H1 (cell line): ENCODE measurements at regions not wholly inside any gene's neighbourhood (a gene's known extent, or its start where the extent isn't known, plus 50 kb on each side); places are given as distances from the start of the nearest gene placed in this dataset.

ENCODE experiments used
- CTCF ChIA-PET: fragments of 300-600 bp; sonication (Branson Sonifier 250); formaldehyde crosslinking; loops from one replicate; lab custom pipeline; 2021; ENCODE audit not compliant: partially characterized antibody; lab: Charles Lee
- POLR2A ChIA-PET: fragments of 300-600 bp; sonication (Branson Sonifier 250); formaldehyde crosslinking; loops from one replicate; lab custom pipeline; 2021; ENCODE audit warnings: inconsistent platforms; ENCODE audit not compliant: partially characterized antibody; lab: Charles Lee
- DNase-seq, 2 experiments: peaks; one replicate each; pipeline versions ENCODE4 v3.0.0 to v3.0.0-alpha.2; 2010 to 2022; ENCODE audit warnings: low spot score in 2 of 2, low read depth in 1 of 2, mixed read lengths in 1 of 2
- FAIRE-seq: peaks from 2 replicates; lab custom pipeline; 2011; peaks lifted over from hg19 to GRCh38; lab: Jason Lieb, UNC
- H2AFZ ChIP-seq: 2 replicates; pipeline ENCODE4 v1.8.1; 2012; ENCODE audit warnings: low read length, inconsistent platforms
- H2AK5ac ChIP-seq: 2 replicates; pipeline ENCODE4 v1.6.1; 2013; ENCODE audit warnings: low read depth, low read length
- H2BK120ac ChIP-seq: replicated peaks from 2 replicates; pipeline ENCODE3; 2013; ENCODE audit warnings: low read depth, low read length, inconsistent platforms
- H2BK12ac ChIP-seq: 2 replicates; pipeline ENCODE4 v1.6.1; 2013; ENCODE audit warnings: low read depth, low read length
- H2BK15ac ChIP-seq: 2 replicates; pipeline ENCODE4 v1.6.1; 2013; ENCODE audit warnings: low read length
- H2BK20ac ChIP-seq: 2 replicates; pipeline ENCODE4 v1.6.1; 2013; ENCODE audit warnings: low read length
- H2BK5ac ChIP-seq: 2 replicates; pipeline ENCODE4 v1.6.1; 2013; ENCODE audit warnings: low read depth, low read length
- H3K14ac ChIP-seq: 2 replicates; pipeline ENCODE4 v1.6.1; 2013; ENCODE audit warnings: inconsistent platforms; ENCODE audit not compliant: insufficient read length
- H3K18ac ChIP-seq: 2 replicates; pipeline ENCODE4 v1.6.1; 2013; ENCODE audit warnings: low read length; ENCODE audit errors: extremely low read depth
- H3K23ac ChIP-seq: 2 replicates; pipeline ENCODE4 v1.6.1; 2013; ENCODE audit warnings: inconsistent platforms; ENCODE audit not compliant: insufficient read length
- H3K23me2 ChIP-seq: 2 replicates; pipeline ENCODE4 v1.6.1; 2013; ENCODE audit warnings: low read depth, low read length
- H3K27ac ChIP-seq: 2 replicates; pipeline ENCODE4 v1.6.1; 2011; ENCODE audit warnings: low read depth, low read length, inconsistent platforms
- H3K27me3 ChIP-seq, 4 experiments: replicated peaks in 1 of 4; 1 replicate in 1 of 4; 2 replicates in 3 of 4; pipeline versions ENCODE4 v1.6.1 to v1.8.1; 2011 to 2013; ENCODE audit warnings: low read length in 3 of 4, mild to moderate bottlenecking in 3 of 4, inconsistent platforms in 2 of 4, mixed read lengths in 2 of 4, moderate library complexity in 1 of 4; ENCODE audit not compliant: control insufficient read depth in 3 of 4, insufficient read depth in 3 of 4; ENCODE audit errors: extremely low read depth in 1 of 4
- H3K36me3 ChIP-seq, 4 experiments: 2 replicates each; pipeline versions ENCODE4 v1.6.1 to v1.8.1; 2011 to 2013; ENCODE audit warnings: mild to moderate bottlenecking in 4 of 4, low read length in 3 of 4, moderate library complexity in 2 of 4, control low read depth in 1 of 4, inconsistent platforms in 1 of 4; ENCODE audit not compliant: insufficient read depth in 4 of 4, control insufficient read depth in 2 of 4
- H3K4ac ChIP-seq: replicated peaks from 2 replicates; pipeline ENCODE3; 2013; ENCODE audit warnings: low read length, low read depth, mixed read lengths, inconsistent platforms; ENCODE audit not compliant: insufficient read length
- H3K4me1 ChIP-seq, 4 experiments: replicated peaks in 1 of 4; 1 replicate in 1 of 4; 2 replicates in 3 of 4; pipeline versions ENCODE4 v1.6.1 to v1.8.1; 2011 to 2013; ENCODE audit warnings: low read length in 3 of 4, inconsistent platforms in 2 of 4, mixed read lengths in 1 of 4; ENCODE audit not compliant: insufficient read depth in 4 of 4, control insufficient read depth in 3 of 4
- H3K4me2 ChIP-seq, 2 experiments: 2 replicates each; pipeline versions ENCODE4 v1.6.1 to v1.8.1; 2011 to 2013; ENCODE audit warnings: low read depth in 2 of 2, low read length in 2 of 2, control low read depth in 1 of 2, inconsistent platforms in 1 of 2, mild to moderate bottlenecking in 1 of 2; ENCODE audit not compliant: insufficient read depth in 1 of 2
- H3K4me3 ChIP-seq, 4 experiments: fragments of 200-600, 300-600 bp in 1 of 4; sonication (generic), shearing (Covaris generic), sonication (Bioruptor Twin) in 1 of 4; 2 replicates each; pipeline versions ENCODE4 v1.5.1 to v1.8.1; 2011 to 2016; ENCODE audit warnings: low read length in 4 of 4, low read depth in 3 of 4, control low read depth in 2 of 4, inconsistent platforms in 2 of 4, mild to moderate bottlenecking in 2 of 4, mixed read lengths in 1 of 4, moderate library complexity in 1 of 4; ENCODE audit not compliant: insufficient read depth in 2 of 4; ENCODE audit errors: extremely low read depth in 1 of 4
- H3K56ac ChIP-seq: replicated peaks from 2 replicates; pipeline ENCODE3; 2013; ENCODE audit warnings: low read depth, mild to moderate bottlenecking, mixed read lengths, low read length, inconsistent platforms; ENCODE audit not compliant: insufficient read length
- H3K79me1 ChIP-seq: 2 replicates; pipeline ENCODE4 v1.6.1; 2013; ENCODE audit warnings: low read depth, low read length, control low read depth
- H3K79me2 ChIP-seq, 2 experiments: 2 replicates each; pipeline versions ENCODE4 v1.6.1 to v1.8.1; 2012 to 2013; ENCODE audit warnings: low read length in 2 of 2, mild to moderate bottlenecking in 2 of 2, inconsistent platforms in 1 of 2; ENCODE audit not compliant: insufficient read depth in 2 of 2, control insufficient read depth in 1 of 2
- H3K9ac ChIP-seq, 4 experiments: replicated peaks in 1 of 4; 1 replicate in 1 of 4; 2 replicates in 3 of 4; pipeline versions ENCODE4 v1.6.1 to v1.8.1; 2011 to 2013; ENCODE audit warnings: low read depth in 3 of 4, low read length in 3 of 4, control low read depth in 2 of 4, mild to moderate bottlenecking in 2 of 4, moderate library complexity in 2 of 4, inconsistent platforms in 1 of 4; ENCODE audit errors: extremely low read depth in 1 of 4
- H3K9me3 ChIP-seq, 2 experiments: 2 replicates each; pipeline versions ENCODE4 v1.6.1 to v1.8.1; 2012 to 2013; ENCODE audit warnings: mild to moderate bottlenecking in 2 of 2, moderate library complexity in 2 of 2, control low read depth in 1 of 2, inconsistent platforms in 1 of 2, low read depth in 1 of 2, low read length in 1 of 2, mixed read lengths in 1 of 2; ENCODE audit not compliant: insufficient read depth in 2 of 2
- H4K20me1 ChIP-seq, 2 experiments: replicated peaks in 1 of 2; 2 replicates each; pipeline versions ENCODE3 to v1.8.1; 2011 to 2013; ENCODE audit warnings: inconsistent platforms in 2 of 2, low read length in 2 of 2, mild to moderate bottlenecking in 1 of 2; ENCODE audit not compliant: insufficient read depth in 2 of 2, control insufficient read depth in 1 of 2
- H4K5ac ChIP-seq: 2 replicates; pipeline ENCODE4 v1.6.1; 2013; ENCODE audit warnings: low read length, low read depth, mixed read lengths, inconsistent platforms; ENCODE audit not compliant: insufficient read length
- H4K8ac ChIP-seq: 2 replicates; pipeline ENCODE4 v1.8.0; 2013; ENCODE audit warnings: mild to moderate bottlenecking, moderate library complexity, low read length, inconsistent platforms; ENCODE audit not compliant: insufficient read depth; ENCODE audit errors: extremely low read depth
- H4K91ac ChIP-seq: replicated peaks from 2 replicates; pipeline ENCODE3; 2013; ENCODE audit warnings: low read length, mixed read lengths, inconsistent platforms; ENCODE audit not compliant: insufficient read length
- BACH1 ChIP-seq: IDR thresholded peaks from 2 replicates; pipeline ENCODE4 v1.6.1; 2012; ENCODE audit warnings: low read length, improper control_type of control experiment
- BRCA1 ChIP-seq: IDR thresholded peaks from 2 replicates; pipeline ENCODE4 v1.6.1; 2012; ENCODE audit warnings: low read depth, low read length, improper control_type of control experiment
- CHD1 ChIP-seq: IDR thresholded peaks from 2 replicates; pipeline ENCODE4 v1.6.1; 2012; ENCODE audit warnings: low read depth, low read length, improper control_type of control experiment
- CTBP2 ChIP-seq: IDR thresholded peaks from 2 replicates; pipeline ENCODE4 v1.7.0; 2011; ENCODE audit warnings: borderline replicate concordance, mild to moderate bottlenecking, moderate library complexity, mixed read lengths, low read length; ENCODE audit not compliant: insufficient read depth, insufficient read length
- CTCF ChIP-seq, 3 experiments: IDR thresholded peaks; 1 replicate in 2 of 3; 2 replicates in 1 of 3; pipeline versions ENCODE4 v1.5.1 to v1.6.1; 2011; ENCODE audit warnings: low read length in 3 of 3, mild to moderate bottlenecking in 3 of 3, inconsistent platforms in 2 of 3, low read depth in 1 of 3, moderate library complexity in 1 of 3; ENCODE audit not compliant: insufficient read depth in 1 of 3; ENCODE audit errors: control extremely low read depth in 1 of 3
- GABPA ChIP-seq: IDR thresholded peaks from 2 replicates; pipeline ENCODE4 v1.6.1; 2011; ENCODE audit warnings: mild to moderate bottlenecking, low read length, moderate library complexity, borderline replicate concordance; ENCODE audit not compliant: insufficient read depth
- MAX ChIP-seq: IDR thresholded peaks from 2 replicates; pipeline ENCODE4 v1.6.1; 2012; ENCODE audit warnings: inconsistent platforms
- RNF2 ChIP-seq: fragments of 200-900, 300-1000 bp; sonication (generic); IDR thresholded peaks from 2 replicates; pipeline ENCODE4 v1.7.1; 2016; ENCODE audit warnings: borderline replicate concordance, low read depth, mild to moderate bottlenecking, antibody characterized with exemption, low read length; ENCODE audit not compliant: poor library complexity, severe bottlenecking; ENCODE audit errors: missing control alignments
- SIN3A ChIP-seq, 2 experiments: IDR thresholded peaks in 1 of 2; conservative IDR thresholded peaks in 1 of 2; 2 replicates each; pipeline ENCODE4 v1.6.1; 2011 to 2012; ENCODE audit warnings: low read length in 2 of 2, improper control_type of control experiment in 1 of 2, low read depth in 1 of 2, mild to moderate bottlenecking in 1 of 2
- SP1 ChIP-seq: IDR thresholded peaks from 2 replicates; pipeline ENCODE4 v1.6.1; 2011; ENCODE audit warnings: low read depth, low read length
- SP4 ChIP-seq: IDR thresholded peaks from 2 replicates; pipeline ENCODE4 v1.6.1; 2012; ENCODE audit warnings: low read length, inconsistent platforms
- SRF ChIP-seq: IDR thresholded peaks from 2 replicates; pipeline ENCODE4 v1.6.1; 2011; ENCODE audit warnings: mild to moderate bottlenecking, low read depth, low read length, moderate library complexity
- WGBS, 2 experiments: shearing (Covaris generic) in 1 of 2; methylation state at CpG; one replicate each; pipeline versions ENCODE4 v1.1.6 to v1.1.7; 2013 to 2015; ENCODE audit warnings: low lambda C conversion rate in 2 of 2, mixed read lengths in 2 of 2, inconsistent platforms in 1 of 2, low coverage in 1 of 2, missing lambda C conversion rate in 1 of 2; ENCODE audit not compliant: insufficient replicate concordance in 2 of 2, insufficient coverage in 1 of 2, insufficient read length in 1 of 2; ENCODE audit errors: extremely low coverage in 1 of 2, missing lambda C conversion rate in 1 of 2; 5-methylcytosine and 5-hydroxymethylcytosine counted together

- no peak for FAIRE-seq
- WGBS, 2 experiments: 94% methylated on average over 5 of the region's 5 CpGs; no CpG with 5 or more reads in 1 of the 2 experiments
- TF ChIP-seq SIN3A (conservative IDR thresholded peaks at IDR 0.05 in 1 of 2, IDR thresholded peaks at IDR 0.05 in 1 of 2; ENCODE audit: low read depth in 1 of 2, low read length in 2 of 2) (no peak), RNF2 (no peak), CTCF (IDR thresholded peaks at IDR 0.05; ENCODE audit: control extremely low read depth in 1 of 3, insufficient read depth in 1 of 3, low read depth in 1 of 3, low read length in 3 of 3) (no peak), BACH1 (no peak), CTBP2 (no peak), SP1 (no peak), SRF (no peak), MAX (no peak), CHD1 (no peak), SP4 (no peak), BRCA1 (no peak), GABPA (no peak)
These were observed 149.0 kb downstream of the TEX29 start for GRCh38 chr13:111469450-111469849.

More at GRCh38 chr13:111469450-111469849, 149.0 kb downstream of the TEX29 start:
- no peak overlapping the region for H2AFZ ChIP-seq
- no peaks in the 10 kb centered on the region for H3K79me1 ChIP-seq
- no peaks in the 10 kb centered on the region for H3K27me3 ChIP-seq
- no peak overlapping the region for H3K56ac ChIP-seq
- no peaks in the 10 kb centered on the region for H3K23me2 ChIP-seq
- H4K5ac ChIP-seq: no peak overlapping the region
- DNase-seq: no peak
- H3K36me3 ChIP-seq: no peaks in the 10 kb centered on the region
- H2BK5ac ChIP-seq: no peak overlapping the region
- H3K4me1 ChIP-seq: no peaks in the 10 kb centered on the region
- no peak overlapping the region for H3K4me2 ChIP-seq
- H3K4ac ChIP-seq: no peak overlapping the region
- H3K79me2 ChIP-seq: no peaks in the 10 kb centered on the region
- H2AK5ac ChIP-seq: no peak overlapping the region
- H3K4me3 ChIP-seq: no peak overlapping the region
- no peaks in the 10 kb centered on the region for H4K20me1 ChIP-seq
- no peak overlapping the region for H3K18ac ChIP-seq
- H3K9ac ChIP-seq: no peak overlapping the region
- H2BK120ac ChIP-seq: no peak overlapping the region
- ChIA-PET POLR2A (no interaction called here), CTCF (no interaction called here)
- no peak overlapping the region for H4K91ac ChIP-seq
- H3K9me3 ChIP-seq: no peaks in the 10 kb centered on the region
- H2BK12ac ChIP-seq: no peak overlapping the region
- H4K8ac ChIP-seq: no peak overlapping the region
- H2BK20ac ChIP-seq: no peak overlapping the region
- no peak overlapping the region for H3K23ac ChIP-seq
- H3K14ac ChIP-seq: no peak overlapping the region
- no peak overlapping the region for H2BK15ac ChIP-seq
- no peak overlapping the region for H3K27ac ChIP-seq
